Skin epidermis (tissue), 12 donors: ENCODE measurements at regions not wholly inside any gene's neighbourhood (a gene's known extent, or its start where the extent isn't known, plus 50 kb on each side); places are given as distances from the start of the nearest gene placed in this dataset.
"Not testable (repeated sequence)": the region's sequence is repeated elsewhere in the genome, so short reads cannot be mapped to it uniquely, and the experiment has no call there.

Source experiments
- H3K27ac ChIP-seq, 21 experiments: fragments of 200-600 bp; sonication (generic) in 11 of 21; one replicate each; pipeline ENCODE4 v1.5.0; 2020; ENCODE audit warnings: mild to moderate bottlenecking in 3 of 21, inconsistent platforms in 2 of 21, moderate library complexity in 2 of 21
- H3K4me3 ChIP-seq, 7 experiments: fragments of 200-600 bp; sonication (generic) in 2 of 7; one replicate each; pipeline ENCODE4 v1.5.0; 2020; ENCODE audit warnings: inconsistent platforms in 2 of 7, mild to moderate bottlenecking in 2 of 7, moderate library complexity in 1 of 7

- Histone ChIP-seq H3K4me3 (no peak overlapping the region), H3K27ac (no peak overlapping the region)
These were observed 93.5 kb downstream of the NAB1 start for GRCh38 chr2:190742431-190742830.

DNA sequence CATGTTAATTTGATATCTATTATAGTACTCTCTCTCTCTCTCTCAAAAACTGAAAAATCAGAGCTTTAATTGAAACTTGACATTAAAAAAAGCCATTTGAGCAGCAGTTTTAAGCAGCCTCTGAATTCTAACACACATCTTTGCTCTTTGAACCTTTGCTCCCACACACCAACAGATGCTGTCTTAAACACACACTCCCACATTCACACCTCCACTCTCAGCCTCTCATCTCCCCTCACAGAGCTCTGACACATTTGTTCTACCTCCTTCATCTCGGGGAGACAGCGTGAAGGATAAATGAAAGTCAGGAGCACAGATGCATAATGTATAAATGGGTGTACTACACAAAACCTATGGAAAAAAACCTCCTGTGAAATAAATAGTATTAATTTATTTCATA, 95.2 kb downstream of the NAB1 start:
- H3K27ac ChIP-seq: no peak overlapping the region
- H3K4me3 ChIP-seq: no peak overlapping the region

DNA sequence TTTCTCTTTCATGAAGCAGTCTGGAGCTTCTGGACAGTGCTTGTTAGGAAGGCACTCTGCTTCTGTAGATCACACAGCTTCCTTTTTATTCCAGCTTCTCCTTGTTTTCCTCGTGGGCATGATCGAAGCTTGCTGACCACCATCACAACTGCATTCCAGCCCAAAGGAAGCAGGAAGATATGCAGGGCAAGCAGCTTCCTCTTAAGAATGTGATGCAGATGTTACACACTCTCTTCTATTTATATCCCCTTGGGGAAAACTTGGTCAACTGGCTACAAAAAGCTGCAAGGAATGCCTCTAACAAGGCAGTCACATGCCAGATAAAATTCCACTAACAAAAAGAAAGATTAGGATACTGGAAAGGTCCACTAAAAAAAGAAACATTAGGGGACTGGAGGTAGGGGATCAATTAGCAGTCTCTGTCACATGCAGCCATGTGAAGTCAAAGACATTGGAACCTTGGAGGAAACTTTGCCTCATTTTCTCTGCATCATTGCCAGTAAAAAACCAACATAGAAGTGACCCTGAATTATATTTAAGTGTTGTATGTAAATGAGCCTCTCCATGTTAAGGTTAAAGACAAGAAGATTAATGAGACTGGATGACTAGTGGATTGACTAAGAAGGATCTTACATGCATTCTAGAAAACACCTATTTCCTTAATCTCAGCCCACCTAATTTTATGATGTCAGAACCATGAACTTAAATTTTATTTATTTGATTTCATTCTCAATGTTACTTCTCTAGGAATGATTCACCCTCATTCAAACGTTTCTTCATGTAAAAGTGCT, 98.3 kb downstream of the NAB1 start:
- no peak overlapping the region for H3K27ac ChIP-seq
- no peak overlapping the region for H3K4me3 ChIP-seq

- no peak overlapping the region for H3K4me3 ChIP-seq
- no peak overlapping the region for H3K27ac ChIP-seq
These were observed 100.1 kb downstream of the NAB1 start for GRCh38 chr2:190748966-190749365.

DNA sequence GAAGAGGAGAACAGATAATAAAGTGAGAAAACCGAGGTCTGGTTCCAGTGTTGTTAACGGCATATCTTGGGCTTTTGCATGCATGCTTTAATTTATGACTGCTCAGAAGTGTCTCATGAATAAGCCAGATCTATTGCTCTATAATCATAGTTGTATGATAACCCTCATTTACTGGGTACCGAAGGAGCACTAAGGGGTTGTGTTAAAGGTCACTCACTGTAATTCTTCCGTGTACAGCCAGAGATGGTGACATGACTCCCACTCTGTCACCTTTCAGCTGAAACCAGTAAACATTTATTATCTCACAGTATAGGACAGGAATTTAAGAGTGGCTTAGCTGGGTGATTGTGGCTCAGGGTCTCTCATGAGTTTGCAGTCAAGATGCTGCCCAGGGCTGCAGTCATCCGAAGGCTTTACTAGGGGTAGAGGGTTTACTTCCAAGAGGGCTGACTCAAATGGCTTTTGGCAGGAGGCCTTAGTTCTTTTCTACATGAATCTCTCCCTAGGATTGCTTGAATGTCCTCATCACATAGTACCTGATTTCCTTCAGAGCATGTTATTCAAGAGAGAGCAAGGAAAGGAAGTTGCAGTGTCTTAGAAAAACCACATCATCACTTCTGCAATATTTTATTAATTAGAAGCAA, 107.0 kb downstream of the NAB1 start:
- H3K4me3 ChIP-seq: no peak overlapping the region
- H3K27ac ChIP-seq: no peak overlapping the region

GRCh38 chr2:190759749-190760213, 110.9 kb downstream of the NAB1 start:
- H3K4me3 ChIP-seq: no peak overlapping the region
- no peak overlapping the region for H3K27ac ChIP-seq

GRCh38 chr2:190760353-190761150, 111.7 kb downstream of the NAB1 start:
- H3K4me3 ChIP-seq: peak overlapping the region in 6 of 7 experiments; percentile 6 to 27 (median 20)
- H3K27ac ChIP-seq: peak overlapping the region in 1 of 21 experiments; percentile 16

DNA sequence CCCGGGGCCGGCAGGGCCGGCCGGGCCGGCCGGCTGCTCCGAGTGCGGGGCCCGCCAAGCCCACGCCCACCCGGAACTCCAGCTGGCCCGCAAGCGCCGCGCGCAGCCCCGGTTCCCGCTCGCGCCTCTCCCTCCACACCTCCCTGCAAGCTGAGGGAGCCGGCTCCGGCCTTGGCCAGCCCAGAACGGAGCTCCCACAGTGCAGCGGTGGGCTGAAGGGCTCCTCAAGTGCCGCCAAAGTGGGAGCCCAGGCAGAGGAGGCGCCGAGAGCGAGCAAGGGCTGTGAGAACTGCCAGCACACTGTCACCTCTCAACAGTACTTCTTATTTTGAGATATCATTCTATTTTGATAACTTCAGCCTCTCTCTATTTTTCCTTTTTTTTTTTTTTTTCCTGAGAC, 112.3 kb downstream of the NAB1 start:
- not testable (repeated sequence) for H3K27ac ChIP-seq
- peak overlapping the region in 6 of 7 experiments; percentile 6 to 27 (median 20) for H3K4me3 ChIP-seq

- Histone ChIP-seq H3K27ac (no peak overlapping the region), H3K4me3 (no peak overlapping the region)
These were observed 113.7 kb downstream of the NAB1 start for GRCh38 chr2:190762566-190762965.

- Histone ChIP-seq H3K27ac (no peak overlapping the region), H3K4me3 (no peak overlapping the region)
These were observed 114.2 kb downstream of the NAB1 start for GRCh38 chr2:190763100-190763499.

- Histone ChIP-seq H3K4me3 (no peak overlapping the region), H3K27ac (no peak overlapping the region)
These were observed 115.1 kb downstream of the NAB1 start for GRCh38 chr2:190763901-190764514.

- Histone ChIP-seq H3K27ac (no peak overlapping the region), H3K4me3 (no peak overlapping the region)
These were observed 115.0 kb upstream of the GLS start for GRCh38 chr2:190765386-190766173.

- no peak overlapping the region for H3K4me3 ChIP-seq
- H3K27ac ChIP-seq: peak overlapping the region in 1 of 21 experiments; percentile 50
These were observed 114.4 kb upstream of the GLS start for GRCh38 chr2:190766174-190766572.

DNA sequence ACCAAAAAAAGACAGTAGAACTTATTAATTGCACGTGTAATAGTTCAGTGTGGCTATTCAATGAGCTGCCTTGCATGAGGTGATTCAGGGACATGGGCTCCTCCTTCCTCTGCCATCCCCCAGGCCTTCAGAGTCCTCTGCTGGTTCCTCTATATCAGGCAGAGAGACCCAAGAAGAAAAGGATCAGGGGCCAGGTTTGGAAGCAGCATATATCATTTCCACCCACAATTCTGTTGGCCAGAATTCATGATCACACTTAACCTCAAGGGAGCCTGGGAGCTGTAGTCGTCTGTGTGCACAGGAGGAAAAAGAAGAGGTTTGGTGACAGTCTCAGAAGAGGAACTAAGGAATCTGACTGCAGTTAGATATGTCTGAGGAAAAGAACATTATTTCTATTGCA, 114.0 kb upstream of the GLS start:
- H3K27ac ChIP-seq: peak overlapping the region in 1 of 21 experiments; percentile 50
- H3K4me3 ChIP-seq: no peak overlapping the region

- H3K27ac ChIP-seq: no peak overlapping the region
These were observed 112.8 kb upstream of the GLS start for GRCh38 chr2:190767821-190768220.

GRCh38 chr2:190769258-190769657, 111.4 kb upstream of the GLS start:
- H3K4me3 ChIP-seq: no peak overlapping the region
- no peak overlapping the region for H3K27ac ChIP-seq

More at GRCh38 chr2:190767821-190768220, 112.8 kb upstream of the GLS start:
- no peak overlapping the region for H3K4me3 ChIP-seq

GRCh38 chr2:190771726-190772125, 108.9 kb upstream of the GLS start:
- Histone ChIP-seq H3K27ac (no peak overlapping the region), H3K4me3 (no peak overlapping the region)

DNA sequence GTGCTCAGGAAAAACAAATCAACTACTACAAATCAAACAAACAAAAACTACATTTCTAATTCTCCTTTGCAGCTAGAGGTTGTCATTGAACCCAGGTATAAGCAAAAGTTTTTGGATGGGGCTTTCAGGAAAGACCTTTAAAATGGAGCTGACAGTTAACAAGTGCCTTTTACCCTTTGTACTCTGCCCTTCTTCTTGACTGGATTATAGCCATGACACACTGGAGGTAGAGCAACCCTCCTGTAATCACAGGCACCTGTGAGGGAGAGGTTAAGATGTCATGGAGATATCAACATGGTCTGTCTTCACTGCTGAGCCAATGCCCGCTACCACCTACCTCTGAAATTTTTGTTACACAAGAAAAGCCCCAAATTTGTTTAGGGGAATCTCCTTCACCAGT, 100.0 kb upstream of the GLS start:
- Histone ChIP-seq H3K27ac (no peak overlapping the region), H3K4me3 (no peak overlapping the region)

GRCh38 chr2:190781604-190782198, 98.9 kb upstream of the GLS start:
- H3K27ac ChIP-seq: no peak overlapping the region
- no peak overlapping the region for H3K4me3 ChIP-seq
